GM18858 (cell line): ENCODE measurements at regions not wholly inside any gene's neighbourhood (a gene's known extent, or its start where the extent isn't known, plus 50 kb on each side); places are given as distances from the start of the nearest gene placed in this dataset.
"Not testable (repeated sequence)": the region's sequence is repeated elsewhere in the genome, so short reads cannot be mapped to it uniquely, and the experiment has no call there.

ENCODE experiments used
- ATAC-seq: cut with Tn5 transposase; IDR thresholded peaks from one replicate; pipeline ENCODE4 v1.9.1; 2021; ENCODE audit not compliant: unreplicated experiment

- no peak for ATAC-seq
Observed at GRCh38 chr3:20666091-20666490, 480.1 kb upstream of the SGO1 start.

GRCh38 chr3:20658491-20658890 lies 472.5 kb upstream of the SGO1 start:
- ATAC-seq = no peak

GRCh38 chr3:20657560-20657959 lies 471.6 kb upstream of the SGO1 start:
- ATAC-seq = no peak

GRCh38 chr3:20652231-20652986 lies 466.4 kb upstream of the SGO1 start:
- ATAC-seq = no peak

GRCh38 chr3:20648921-20649381 lies 462.9 kb upstream of the SGO1 start:
- no peak for ATAC-seq

GRCh38 chr3:20648294-20648693 lies 462.3 kb upstream of the SGO1 start:
- no peak for ATAC-seq

- no peak for ATAC-seq
Observed at GRCh38 chr3:20646425-20646824, 460.4 kb upstream of the SGO1 start.

GRCh38 chr3:20645340-20645739 lies 459.3 kb upstream of the SGO1 start:
- no peak for ATAC-seq

- ATAC-seq = no peak
Observed at GRCh38 chr3:20637729-20638128, 451.7 kb upstream of the SGO1 start.

GRCh38 chr3:20622304-20622703 lies 436.3 kb upstream of the SGO1 start:
- no peak for ATAC-seq

- not testable (repeated sequence) for ATAC-seq
Observed at GRCh38 chr3:20618621-20619020, 432.6 kb upstream of the SGO1 start.

GRCh38 chr3:20618181-20618580 lies 432.2 kb upstream of the SGO1 start:
- not testable (repeated sequence) for ATAC-seq

- not testable (repeated sequence) for ATAC-seq
Observed at GRCh38 chr3:20615982-20616381, 430.0 kb upstream of the SGO1 start.

GRCh38 chr3:20608054-20608738 lies 422.2 kb upstream of the SGO1 start:
- no peak for ATAC-seq

- ATAC-seq = no peak
Observed at GRCh38 chr3:20604659-20605058, 418.7 kb upstream of the SGO1 start.

GRCh38 chr3:20589275-20589674 lies 403.3 kb upstream of the SGO1 start:
- no peak for ATAC-seq

- ATAC-seq = no peak
Observed at GRCh38 chr3:20588781-20589180, 402.8 kb upstream of the SGO1 start.

- ATAC-seq = no peak
Observed at GRCh38 chr3:20583648-20584047, 397.6 kb upstream of the SGO1 start.

GRCh38 chr3:20576228-20576627 lies 390.2 kb upstream of the SGO1 start:
- ATAC-seq = no peak

GRCh38 chr3:20575146-20575545 lies 389.1 kb upstream of the SGO1 start:
- ATAC-seq = no peak

- no peak for ATAC-seq
Observed at GRCh38 chr3:20574746-20575145, 388.7 kb upstream of the SGO1 start.

- ATAC-seq = no peak
Observed at GRCh38 chr3:20573175-20573574, 387.2 kb upstream of the SGO1 start.
